Adrenal gland (tissue), 5 donors: ENCODE measurements at regions not wholly inside any gene's neighbourhood (a gene's known extent, or its start where the extent isn't known, plus 50 kb on each side); places are given as distances from the start of the nearest gene placed in this dataset.

Experiments
- POLR2A ChIP-seq, 2 donors: fragments of 450-650 bp; IDR thresholded peaks; one replicate each; pipeline ENCODE4 v1.6.1; 2017; ENCODE audit warnings: antibody characterized with exemption in 2 of 2, mild to moderate bottlenecking in 2 of 2, moderate library complexity in 1 of 2
- TF ChIP-seq, protein P1 (sequence below), 6 experiments: fragments of 450-650 bp in 4 of 6; fragments of 200-600 bp in 2 of 6; sonication (generic) in 1 of 6; IDR thresholded peaks; 1 replicate in 5 of 6; 2 replicates in 1 of 6; pipeline versions ENCODE4 v1.5.1 to v1.8.0; 2016 to 2021; ENCODE audit warnings: antibody characterized with exemption in 6 of 6, mild to moderate bottlenecking in 2 of 6, moderate library complexity in 1 of 6
- donor health status: DM: no; HTN: no; CAD: no.

DNA sequence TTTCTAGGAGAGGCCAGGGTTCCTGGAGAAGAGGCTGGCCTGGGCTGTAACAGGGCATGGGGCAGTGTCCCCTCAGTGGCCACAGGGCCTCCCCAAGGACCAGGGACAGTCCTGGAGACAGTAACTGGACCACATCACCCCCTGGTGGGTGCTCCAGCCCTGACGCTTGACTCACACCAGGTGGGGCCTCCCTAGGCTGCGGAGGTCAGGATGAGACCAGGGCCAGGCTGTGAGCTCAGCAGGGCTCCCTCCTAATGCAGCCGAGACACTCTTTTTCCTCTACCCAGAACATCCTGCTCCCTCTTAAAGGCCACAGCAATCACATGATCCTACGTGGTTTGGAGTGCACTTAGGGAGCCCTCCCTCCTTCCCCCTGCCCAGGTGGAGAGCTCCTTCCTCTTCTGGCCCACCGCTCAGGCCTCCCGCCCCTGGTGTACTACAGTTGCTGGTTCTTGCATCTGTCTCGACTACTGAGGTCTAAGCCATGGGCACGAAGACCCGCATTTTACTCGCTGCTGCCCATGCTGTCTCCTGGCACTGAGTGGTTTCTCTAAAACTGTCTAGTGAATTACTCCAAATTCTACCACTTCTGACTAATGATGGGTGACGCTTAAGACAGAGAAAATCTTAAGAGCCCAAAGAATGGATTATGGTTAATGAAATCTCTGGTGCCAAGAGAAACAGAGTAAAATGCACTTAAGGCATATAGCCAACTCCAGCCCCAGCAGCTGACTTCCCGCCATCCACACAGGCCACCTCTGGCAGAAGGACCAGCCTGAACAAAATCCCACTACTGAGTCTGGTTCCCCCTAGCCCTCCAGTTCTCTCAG, 166.1 kb upstream of the CST7 start:
- TF ChIP-seq, protein P1, sequence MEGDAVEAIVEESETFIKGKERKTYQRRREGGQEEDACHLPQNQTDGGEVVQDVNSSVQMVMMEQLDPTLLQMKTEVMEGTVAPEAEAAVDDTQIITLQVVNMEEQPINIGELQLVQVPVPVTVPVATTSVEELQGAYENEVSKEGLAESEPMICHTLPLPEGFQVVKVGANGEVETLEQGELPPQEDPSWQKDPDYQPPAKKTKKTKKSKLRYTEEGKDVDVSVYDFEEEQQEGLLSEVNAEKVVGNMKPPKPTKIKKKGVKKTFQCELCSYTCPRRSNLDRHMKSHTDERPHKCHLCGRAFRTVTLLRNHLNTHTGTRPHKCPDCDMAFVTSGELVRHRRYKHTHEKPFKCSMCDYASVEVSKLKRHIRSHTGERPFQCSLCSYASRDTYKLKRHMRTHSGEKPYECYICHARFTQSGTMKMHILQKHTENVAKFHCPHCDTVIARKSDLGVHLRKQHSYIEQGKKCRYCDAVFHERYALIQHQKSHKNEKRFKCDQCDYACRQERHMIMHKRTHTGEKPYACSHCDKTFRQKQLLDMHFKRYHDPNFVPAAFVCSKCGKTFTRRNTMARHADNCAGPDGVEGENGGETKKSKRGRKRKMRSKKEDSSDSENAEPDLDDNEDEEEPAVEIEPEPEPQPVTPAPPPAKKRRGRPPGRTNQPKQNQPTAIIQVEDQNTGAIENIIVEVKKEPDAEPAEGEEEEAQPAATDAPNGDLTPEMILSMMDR (IDR thresholded peaks at IDR 0.05): no peak
- TF ChIP-seq POLR2A (IDR thresholded peaks at IDR 0.05): no peak
